ENCODE measurements at regions not wholly inside any gene's neighbourhood (a gene's known extent, or its start where the extent isn't known, plus 50 kb on each side); places are given as distances from the start of the nearest gene placed in this dataset.

GRCh38 chr3:94314218-94314883 lies 251.5 kb downstream of the NSUN3 start:
- Histone ChIP-seq H3K9ac (ENCODE audit: low read depth, low read length) (no peak overlapping the region), H4K20me1 (ENCODE audit: insufficient read depth, low read length) (no peaks in the 10 kb centered on the region), H3K4me1 (ENCODE audit: insufficient read depth, low read length) (no peaks in the 10 kb centered on the region), H3K4me2 (ENCODE audit: insufficient read depth, low read length) (no peak overlapping the region), H3K79me2 (ENCODE audit: insufficient read depth, low read length) (no peaks in the 10 kb centered on the region), H3K27ac (ENCODE audit: low read length) (no peak overlapping the region), H3K27me3 (ENCODE audit: insufficient read depth, low read length, poor library complexity) (no peaks in the 10 kb centered on the region), H3K4me3 (ENCODE audit: low read depth in 1 of 2, low read length in 2 of 2) (no peak overlapping the region), H3K36me3 (ENCODE audit: insufficient read depth, low read length) (no peaks in the 10 kb centered on the region), H2AFZ (ENCODE audit: low read depth, low read length) (no peak overlapping the region), H3K9me3 (ENCODE audit: insufficient read depth, low read length, severe bottlenecking) (no peaks in the 10 kb centered on the region)
- TF ChIP-seq EZH2 (IDR thresholded peaks at IDR 0.05; ENCODE audit: borderline replicate concordance, low read depth, low read length, severe bottlenecking) (no peak), CTCF (IDR thresholded peaks at IDR 0.05; ENCODE audit: borderline replicate concordance, extremely low read depth, low read length, poor library complexity, severe bottlenecking) (no peak)
- no peak for ATAC-seq (ENCODE audit: insufficient read depth, low read depth)
- no peak for DNase-seq

- no peaks in the 10 kb centered on the region for H3K79me2 ChIP-seq (ENCODE audit: insufficient read depth, low read length)
Measured at GRCh38 chr3:94317017-94317416, 254.2 kb downstream of the NSUN3 start.

GRCh38 chr3:94323596-94323995 lies 260.7 kb downstream of the NSUN3 start:
- H3K4me2 ChIP-seq (ENCODE audit: insufficient read depth, low read length), result no peak overlapping the region
- H2AFZ ChIP-seq (ENCODE audit: low read depth, low read length), result no peak overlapping the region
- H3K4me1 ChIP-seq (ENCODE audit: insufficient read depth, low read length), result no peaks in the 10 kb centered on the region
- no peak overlapping the region for H3K27ac ChIP-seq (ENCODE audit: low read length)
- H3K79me2 ChIP-seq (ENCODE audit: insufficient read depth, low read length), result no peaks in the 10 kb centered on the region
- DNase-seq (no peak), ATAC-seq (ENCODE audit: insufficient read depth, low read depth) (no peak)
- no peak overlapping the region for H3K4me3 ChIP-seq (ENCODE audit: low read depth in 1 of 2, low read length in 2 of 2)
- no peaks in the 10 kb centered on the region for H4K20me1 ChIP-seq (ENCODE audit: insufficient read depth, low read length)
- no peaks in the 10 kb centered on the region for H3K27me3 ChIP-seq (ENCODE audit: insufficient read depth, low read length, poor library complexity)
- TF ChIP-seq EZH2 (IDR thresholded peaks at IDR 0.05; ENCODE audit: borderline replicate concordance, low read depth, low read length, severe bottlenecking) (no peak), CTCF (IDR thresholded peaks at IDR 0.05; ENCODE audit: borderline replicate concordance, extremely low read depth, low read length, poor library complexity, severe bottlenecking) (no peak)
- no peaks in the 10 kb centered on the region for H3K9me3 ChIP-seq (ENCODE audit: insufficient read depth, low read length, severe bottlenecking)
- no peak overlapping the region for H3K9ac ChIP-seq (ENCODE audit: low read depth, low read length)
- H3K36me3 ChIP-seq (ENCODE audit: insufficient read depth, low read length), result no peaks in the 10 kb centered on the region

More at GRCh38 chr3:94317017-94317416, 254.2 kb downstream of the NSUN3 start:
- no peaks in the 10 kb centered on the region for H3K4me1 ChIP-seq (ENCODE audit: insufficient read depth, low read length)
- TF ChIP-seq EZH2 (IDR thresholded peaks at IDR 0.05; ENCODE audit: borderline replicate concordance, low read depth, low read length, severe bottlenecking) (no peak), CTCF (IDR thresholded peaks at IDR 0.05; ENCODE audit: borderline replicate concordance, extremely low read depth, low read length, poor library complexity, severe bottlenecking) (no peak)
- DNase-seq, result no peak
- ATAC-seq (ENCODE audit: insufficient read depth, low read depth), result no peak
- H3K36me3 ChIP-seq (ENCODE audit: insufficient read depth, low read length), result no peaks in the 10 kb centered on the region
- H3K27me3 ChIP-seq (ENCODE audit: insufficient read depth, low read length, poor library complexity), result no peaks in the 10 kb centered on the region
- H3K27ac ChIP-seq (ENCODE audit: low read length), result no peak overlapping the region
- no peak overlapping the region for H3K4me3 ChIP-seq (ENCODE audit: low read depth in 1 of 2, low read length in 2 of 2)
- H3K9me3 ChIP-seq (ENCODE audit: insufficient read depth, low read length, severe bottlenecking), result no peaks in the 10 kb centered on the region
- no peak overlapping the region for H3K9ac ChIP-seq (ENCODE audit: low read depth, low read length)
- no peaks in the 10 kb centered on the region for H4K20me1 ChIP-seq (ENCODE audit: insufficient read depth, low read length)
- no peak overlapping the region for H3K4me2 ChIP-seq (ENCODE audit: insufficient read depth, low read length)
- H2AFZ ChIP-seq (ENCODE audit: low read depth, low read length), result no peak overlapping the region

Measured in DND-41 (cell line).